T-cell (primary cell): ENCODE measurements at regions not wholly inside any gene's neighbourhood (a gene's known extent, or its start where the extent isn't known, plus 50 kb on each side); places are given as distances from the start of the nearest gene placed in this dataset.
"Not testable (repeated sequence)": the region's sequence is repeated elsewhere in the genome, so short reads cannot be mapped to it uniquely, and the experiment has no call there.

Experiments used
- ATAC-seq, 4 experiments: fragments of 200-7000 bp in 3 of 4; fragments of 150-1000 bp in 1 of 4; cut with Tn5 transposase; replicated peaks in 1 of 4; 1 replicate in 3 of 4; 2 replicates in 1 of 4; pipeline ENCODE4 v1.10.0; 2021; ENCODE audit warnings: moderate library complexity in 3 of 4, mild to moderate bottlenecking in 2 of 4, moderate number of reproducible peaks in 1 of 4
- CTCF ChIA-PET, 2 donors: fragments of 300-600 bp; sonication (Branson Sonifier 250); formaldehyde crosslinking; loops; one replicate each; lab custom pipeline; 2022; ENCODE audit warnings: antibody characterized with exemption in 2 of 2; lab: Charles Lee
- POLR2A ChIA-PET, 2 donors: fragments of 300-600 bp; sonication (Branson Sonifier 250); formaldehyde crosslinking; loops; one replicate each; lab custom pipeline; 2022; ENCODE audit warnings: antibody characterized with exemption in 2 of 2; lab: Charles Lee
- DNase-seq, 35 experiments: peaks; one replicate each; pipeline versions ENCODE4 v3.0.0 to v3.0.0-alpha.2; 2013 to 2023
- H3K27ac ChIP-seq: one replicate; pipeline ENCODE4 v1.5.1; 2013; ENCODE audit warnings: low read length
- H3K27me3 ChIP-seq, 2 experiments: replicated peaks in 1 of 2; 1 replicate in 1 of 2; 2 replicates in 1 of 2; pipeline versions ENCODE4 v1.6.1 to v1.7.0; 2013; ENCODE audit warnings: low read length in 1 of 2, mixed read lengths in 1 of 2; ENCODE audit not compliant: control insufficient read depth in 2 of 2, insufficient read depth in 2 of 2; ENCODE audit errors: extremely low read depth in 1 of 2
- H3K36me3 ChIP-seq, 2 donors: 1 replicate in 1 of 2; 2 replicates in 1 of 2; pipeline versions ENCODE4 v1.6.1 to v1.7.0; 2013; ENCODE audit warnings: low read length in 1 of 2; ENCODE audit not compliant: control insufficient read depth in 2 of 2, insufficient read depth in 1 of 2; ENCODE audit errors: extremely low read depth in 1 of 2
- H3K4me1 ChIP-seq, 2 experiments: 1 replicate in 1 of 2; 2 replicates in 1 of 2; pipeline versions ENCODE4 v1.6.1 to v1.7.0; 2013; ENCODE audit warnings: low read length in 2 of 2, mixed read lengths in 1 of 2; ENCODE audit not compliant: insufficient read depth in 2 of 2, control insufficient read depth in 1 of 2; ENCODE audit errors: extremely low read depth in 1 of 2
- H3K4me3 ChIP-seq, 2 donors: 1 replicate in 1 of 2; 2 replicates in 1 of 2; pipeline versions ENCODE4 v1.5.1 to v1.7.0; 2013; ENCODE audit warnings: mild to moderate bottlenecking in 2 of 2, low read length in 1 of 2, moderate library complexity in 1 of 2; ENCODE audit not compliant: control insufficient read depth in 1 of 2; ENCODE audit errors: extremely low read depth in 1 of 2
- H3K9me3 ChIP-seq: 2 replicates; pipeline ENCODE4 v1.7.0; 2013
- H3K27ac Mint-ChIP-seq, 2 donors: one replicate each; pipeline ENCODE4 v1.8.0; 2020 to 2021; ENCODE audit warnings: mild to moderate bottlenecking in 2 of 2, mixed read lengths in 2 of 2
- H3K27me3 Mint-ChIP-seq, 2 donors: one replicate each; pipeline ENCODE4 v1.8.0; 2021 to 2022; ENCODE audit warnings: mixed read lengths in 2 of 2
- H3K36me3 Mint-ChIP-seq: one replicate; pipeline ENCODE4 v1.8.0; 2021; ENCODE audit warnings: mixed read lengths
- H3K4me1 Mint-ChIP-seq, 3 donors: one replicate each; pipeline ENCODE4 v1.8.0; 2020 to 2022; ENCODE audit warnings: mixed read lengths in 3 of 3, mild to moderate bottlenecking in 1 of 3
- H3K4me3 Mint-ChIP-seq, 3 donors: one replicate each; pipeline ENCODE4 v1.8.0; 2020 to 2022; ENCODE audit warnings: mild to moderate bottlenecking in 3 of 3, mixed read lengths in 3 of 3, moderate library complexity in 3 of 3
- H3K9me3 Mint-ChIP-seq, 3 donors: one replicate each; pipeline ENCODE4 v1.8.0; 2020 to 2022; ENCODE audit warnings: mixed read lengths in 3 of 3
- WGBS: methylation state at CpG from one replicate; pipeline ENCODE4 v1.1.5; 2013; ENCODE audit warnings: missing lambda C conversion rate; ENCODE audit not compliant: insufficient coverage; 5-methylcytosine and 5-hydroxymethylcytosine counted together

DNA sequence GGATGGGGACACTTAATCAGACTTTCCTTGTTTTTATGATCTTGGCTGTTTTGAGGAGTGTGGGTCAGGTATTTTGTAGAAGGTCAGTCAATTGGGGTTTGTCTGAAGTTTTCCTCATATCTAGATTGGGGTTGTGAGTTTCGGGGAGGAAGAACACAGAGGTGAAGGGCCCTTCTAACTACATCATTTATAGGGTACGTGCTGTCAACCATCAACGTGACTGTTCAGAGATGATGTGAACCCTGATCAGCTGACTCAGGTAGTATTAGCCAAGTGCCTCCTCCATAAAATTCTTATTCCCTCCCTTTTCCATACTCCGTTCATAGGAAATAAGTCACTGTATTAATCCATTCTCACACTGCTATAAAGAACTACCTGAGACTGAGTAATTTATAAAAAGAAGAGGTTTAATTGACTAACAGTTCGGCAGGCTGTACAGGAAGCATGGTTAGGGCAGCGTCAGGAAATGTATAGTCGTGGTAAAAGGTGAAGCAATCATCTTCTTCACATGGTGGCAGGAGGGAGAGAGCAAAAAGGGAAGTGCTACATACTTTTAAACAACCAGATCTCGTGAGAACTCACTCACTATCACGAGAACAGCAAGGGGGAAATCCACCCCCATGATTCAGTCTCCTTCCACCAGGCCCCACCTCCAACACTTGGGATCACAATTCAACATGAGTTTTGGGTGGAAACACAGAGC, 547.1 kb upstream of the LINC00305 start:
- POLR2A ChIA-PET: no interaction called here
- H3K9me3 ChIP-seq: peaks cover 2% of the 10 kb centered on the region
- no peaks in the 10 kb centered on the region for H3K4me1 Mint-ChIP-seq
- no peaks in the 10 kb centered on the region for H3K27me3 ChIP-seq
- no CpG with 5 or more reads among the region's 9 CpGs for WGBS
- no peak overlapping the region for H3K27ac Mint-ChIP-seq
- H3K4me1 ChIP-seq: no peaks in the 10 kb centered on the region
- peaks cover 10 to 12% (median 11%) of the 10 kb centered on the region in 3 donors for H3K9me3 Mint-ChIP-seq
- no peaks in the 10 kb centered on the region for H3K27me3 Mint-ChIP-seq
- no peak for ATAC-seq
- no peak for DNase-seq
- H3K4me3 ChIP-seq: no peak overlapping the region
- no peak overlapping the region for H3K27ac ChIP-seq
- CTCF ChIA-PET: no interaction called here
- H3K36me3 Mint-ChIP-seq: no peaks in the 10 kb centered on the region
- H3K4me3 Mint-ChIP-seq: no peak overlapping the region
- H3K36me3 ChIP-seq: no peaks in the 10 kb centered on the region

DNA sequence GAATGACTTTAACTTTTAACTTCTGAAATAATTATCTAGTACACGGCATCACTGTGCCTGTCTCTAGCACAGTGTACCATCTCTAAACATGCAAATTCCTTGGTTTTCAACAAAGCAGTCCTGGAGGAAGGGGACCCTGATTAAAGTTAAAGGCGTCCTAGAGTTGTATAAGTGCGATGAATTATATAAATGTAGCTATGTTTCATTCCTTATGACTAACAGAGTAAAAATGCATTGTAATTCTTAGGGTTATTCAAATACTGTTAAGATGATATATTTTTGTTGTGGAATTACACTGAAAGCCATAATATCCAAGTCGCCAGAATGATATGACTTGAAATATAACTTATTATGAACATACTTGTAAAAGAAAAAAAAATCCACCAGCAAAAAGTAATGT, 544.9 kb upstream of the LINC00305 start:
- DNase-seq (no peak), ATAC-seq (no peak)
- Histone ChIP-seq H3K36me3 (no peaks in the 10 kb centered on the region), H3K27ac (no peak overlapping the region), H3K27me3 (no peaks in the 10 kb centered on the region), H3K9me3 (peaks cover 2% of the 10 kb centered on the region), H3K4me1 (no peaks in the 10 kb centered on the region), H3K4me3 (no peak overlapping the region)
- Mint-ChIP-seq H3K4me1 (no peaks in the 10 kb centered on the region), H3K4me3 (no peak overlapping the region), H3K36me3 (no peaks in the 10 kb centered on the region), H3K27me3 (no peaks in the 10 kb centered on the region), H3K9me3 (peaks cover 11 to 15% (median 14%) of the 10 kb centered on the region in 3 donors), H3K27ac (no peak overlapping the region)
- ChIA-PET CTCF (no interaction called here), POLR2A (no interaction called here)
- WGBS: no CpG with 5 or more reads among the region's 4 CpGs

DNA sequence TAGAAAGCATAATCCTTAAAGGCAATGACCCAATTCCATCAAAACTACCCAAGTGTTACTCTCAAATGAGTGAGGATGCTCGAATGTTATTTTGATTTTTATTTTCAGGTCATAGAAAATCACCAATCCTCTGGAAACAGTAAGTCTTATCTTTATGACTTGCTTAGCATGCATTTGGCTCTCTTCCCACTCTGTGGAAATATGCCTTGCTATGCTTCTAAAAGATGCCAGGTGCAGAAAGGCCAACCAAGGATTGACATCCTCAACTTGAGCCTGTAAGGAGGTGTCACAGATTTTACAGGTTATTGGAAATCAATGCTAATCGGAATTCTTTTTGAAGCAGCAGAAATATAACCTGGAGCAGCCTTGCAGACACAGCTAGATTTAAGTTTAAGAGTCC, 543.9 kb upstream of the LINC00305 start:
- H3K4me3 Mint-ChIP-seq: no peak overlapping the region
- no peaks in the 10 kb centered on the region for H3K36me3 ChIP-seq
- ATAC-seq (no peak), DNase-seq (no peak)
- H3K27ac Mint-ChIP-seq: no peak overlapping the region
- no peaks in the 10 kb centered on the region for H3K4me1 ChIP-seq
- H3K27me3 Mint-ChIP-seq: no peaks in the 10 kb centered on the region
- no peak overlapping the region for H3K27ac ChIP-seq
- no peaks in the 10 kb centered on the region for H3K4me1 Mint-ChIP-seq
- peaks cover 2% of the 10 kb centered on the region for H3K9me3 ChIP-seq
- no peak overlapping the region for H3K4me3 ChIP-seq
- no CpG with 5 or more reads among the region's 2 CpGs for WGBS
- CTCF ChIA-PET: no interaction called here
- H3K36me3 Mint-ChIP-seq: no peaks in the 10 kb centered on the region
- H3K27me3 ChIP-seq: no peaks in the 10 kb centered on the region
- POLR2A ChIA-PET: interaction anchor here in 1 of 2 donors (0.7 kb wide), 1 partner anchor 49 kb away, joined by 8 read pairs; no protein-coding TSS in a partner anchor
- H3K9me3 Mint-ChIP-seq: peaks cover 11 to 16% (median 14%) of the 10 kb centered on the region in 3 donors

DNA sequence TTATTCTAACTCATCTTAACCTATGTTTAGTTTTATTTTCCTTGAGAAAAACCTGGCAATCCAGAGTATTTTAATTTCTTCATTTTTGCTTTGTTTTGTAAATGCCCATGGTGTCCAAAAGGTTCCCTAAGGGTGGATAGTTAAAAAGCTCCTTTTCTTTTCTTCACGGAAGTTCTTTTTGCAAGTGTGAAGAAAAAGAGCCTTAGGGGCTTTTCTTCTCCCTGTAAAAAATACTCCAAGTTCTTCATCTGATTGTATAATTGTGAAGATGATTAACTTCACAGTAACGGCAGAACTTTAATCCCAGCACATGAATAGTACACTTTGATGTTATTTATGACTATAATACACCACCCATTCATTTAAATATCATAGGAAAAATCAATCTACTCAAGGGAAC, 530.2 kb upstream of the LINC00305 start:
- no peak for DNase-seq
- Histone ChIP-seq H3K9me3 (no peaks in the 10 kb centered on the region), H3K4me1 (no peaks in the 10 kb centered on the region), H3K36me3 (no peaks in the 10 kb centered on the region), H3K27ac (no peak overlapping the region), H3K4me3 (no peak overlapping the region), H3K27me3 (no peaks in the 10 kb centered on the region)
- no peak overlapping the region for H3K4me3 Mint-ChIP-seq
- no peaks in the 10 kb centered on the region for H3K36me3 Mint-ChIP-seq
- H3K27me3 Mint-ChIP-seq: no peaks in the 10 kb centered on the region
- no peak for ATAC-seq
- H3K9me3 Mint-ChIP-seq: peaks cover 5 to 20% (median 17%) of the 10 kb centered on the region in 3 donors
- H3K4me1 Mint-ChIP-seq: no peaks in the 10 kb centered on the region
- ChIA-PET CTCF (no interaction called here), POLR2A (no interaction called here)
- WGBS: no CpG with 5 or more reads among the region's 2 CpGs
- no peak overlapping the region for H3K27ac Mint-ChIP-seq

DNA sequence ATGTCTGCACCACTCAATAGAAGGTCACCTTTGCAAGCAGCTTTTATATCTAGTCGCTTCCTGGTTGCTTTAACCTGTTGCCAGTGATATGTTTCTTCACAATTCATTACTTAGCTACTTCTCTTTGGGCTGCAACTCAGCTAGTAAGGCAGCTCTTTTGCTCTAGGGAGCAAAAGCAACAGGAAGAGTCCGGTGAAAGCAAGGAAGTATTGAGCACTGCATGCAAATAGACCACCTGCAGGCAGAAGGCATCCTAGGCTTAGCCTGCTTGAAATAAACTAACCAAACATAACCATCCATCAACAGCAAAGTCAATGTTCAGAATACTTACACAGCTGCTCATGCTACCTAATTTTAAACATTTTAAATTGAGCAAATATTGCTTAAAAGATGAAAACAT, 529.2 kb upstream of the LINC00305 start:
- no peaks in the 10 kb centered on the region for H3K36me3 Mint-ChIP-seq
- no peaks in the 10 kb centered on the region for H3K4me1 Mint-ChIP-seq
- ChIA-PET POLR2A (no interaction called here), CTCF (no interaction called here)
- Histone ChIP-seq H3K9me3 (no peaks in the 10 kb centered on the region), H3K36me3 (no peaks in the 10 kb centered on the region), H3K27ac (no peak overlapping the region), H3K27me3 (no peaks in the 10 kb centered on the region), H3K4me1 (no peaks in the 10 kb centered on the region), H3K4me3 (no peak overlapping the region)
- no peak overlapping the region for H3K27ac Mint-ChIP-seq
- no peaks in the 10 kb centered on the region for H3K27me3 Mint-ChIP-seq
- no peak overlapping the region for H3K4me3 Mint-ChIP-seq
- WGBS: 43% methylated on average over 1 of the region's 2 CpGs
- DNase-seq (no peak), ATAC-seq (no peak)
- peaks cover 10 to 18% (median 12%) of the 10 kb centered on the region in 3 donors for H3K9me3 Mint-ChIP-seq

DNA sequence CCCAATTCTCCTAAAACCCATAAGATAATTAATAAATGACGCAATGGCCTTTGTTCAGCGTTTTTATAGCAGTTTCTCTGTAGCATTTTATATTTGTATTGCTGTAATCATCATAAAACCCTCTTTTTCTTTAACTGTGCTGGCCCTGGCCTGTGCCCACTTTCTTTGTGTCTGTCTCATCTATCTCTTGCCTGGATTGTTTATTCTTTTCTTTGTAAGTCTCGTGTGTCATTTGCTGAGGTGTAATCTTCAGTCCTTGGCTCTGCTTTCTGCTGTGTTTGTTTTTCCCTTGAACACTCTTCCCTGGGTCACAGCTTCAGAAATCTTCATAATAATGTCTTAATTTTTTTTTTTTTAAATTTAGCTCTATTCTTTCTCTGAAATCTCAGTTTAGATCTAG, 525.8 kb upstream of the LINC00305 start:
- Mint-ChIP-seq H3K4me1 (no peaks in the 10 kb centered on the region), H3K9me3 (peaks cover 6 to 15% (median 11%) of the 10 kb centered on the region in 3 donors), H3K36me3 (no peaks in the 10 kb centered on the region), H3K27ac (no peak overlapping the region), H3K27me3 (no peaks in the 10 kb centered on the region), H3K4me3 (no peak overlapping the region)
- no peaks in the 10 kb centered on the region for H3K4me1 ChIP-seq
- POLR2A ChIA-PET: no interaction called here
- H3K27ac ChIP-seq: no peak overlapping the region
- H3K4me3 ChIP-seq: no peak overlapping the region
- CTCF ChIA-PET: no interaction called here
- no CpG with 5 or more reads among the region's 3 CpGs for WGBS
- no peaks in the 10 kb centered on the region for H3K9me3 ChIP-seq
- DNase-seq (no peak), ATAC-seq (no peak)
- no peaks in the 10 kb centered on the region for H3K27me3 ChIP-seq
- H3K36me3 ChIP-seq: no peaks in the 10 kb centered on the region

DNA sequence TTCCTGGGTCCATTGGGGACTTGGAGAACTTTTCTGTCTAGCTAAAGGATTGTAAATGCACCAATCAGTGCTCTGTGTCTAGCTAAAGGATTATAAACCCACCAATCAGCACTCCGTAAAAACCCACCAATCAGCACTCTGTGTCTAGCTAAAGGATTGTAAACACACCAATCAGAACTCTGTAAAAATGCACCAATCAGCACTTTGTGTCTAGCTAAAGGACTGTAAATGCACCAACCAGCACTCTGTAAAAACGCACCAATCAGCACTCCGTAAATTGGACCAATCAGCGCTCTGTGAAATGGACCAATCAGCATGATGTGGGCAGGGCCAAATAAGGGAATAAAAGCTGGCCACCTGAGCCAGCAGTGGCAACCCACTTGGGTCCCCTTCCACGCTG, 522.4 kb upstream of the LINC00305 start:
- 55% methylated on average over 5 of the region's 5 CpGs for WGBS
- ATAC-seq, H3K4me1 ChIP-seq, H3K27me3 ChIP-seq, H3K9me3 ChIP-seq, H3K27ac Mint-ChIP-seq, H3K4me3 Mint-ChIP-seq, H3K27ac ChIP-seq, H3K36me3 Mint-ChIP-seq, H3K4me1 Mint-ChIP-seq, H3K36me3 ChIP-seq, H3K27me3 Mint-ChIP-seq, H3K4me3 ChIP-seq, POLR2A ChIA-PET, CTCF ChIA-PET, DNase-seq: not testable (repeated sequence)
- H3K9me3 Mint-ChIP-seq: peaks cover 11 to 15% (median 13%) of the 10 kb centered on the region in 3 donors
